Ishikawa (cell line): ENCODE measurements at regions not wholly inside any gene's neighbourhood (a gene's known extent, or its start where the extent isn't known, plus 50 kb on each side); places are given as distances from the start of the nearest gene placed in this dataset.

Source experiments
- CEBPB ChIP-seq: IDR thresholded peaks from 2 replicates; pipeline ENCODE4 v1.6.1; 2012
- EP300 ChIP-seq: IDR thresholded peaks from 2 replicates; pipeline ENCODE4 v1.6.1; 2012; ENCODE audit warnings: borderline replicate concordance
- NFIC ChIP-seq: IDR thresholded peaks from 2 replicates; pipeline ENCODE4 v1.6.1; 2012
- RAD21 ChIP-seq: IDR thresholded peaks from 2 replicates; pipeline ENCODE4 v1.6.1; 2012; ENCODE audit warnings: low read depth
- TAF1 ChIP-seq: IDR thresholded peaks from 2 replicates; pipeline ENCODE4 v1.6.1; 2012; ENCODE audit warnings: low read depth, mild to moderate bottlenecking
- TCF12 ChIP-seq: IDR thresholded peaks from 2 replicates; pipeline ENCODE4 v1.6.1; 2012; ENCODE audit warnings: low read depth
- TEAD4 ChIP-seq: IDR thresholded peaks from 2 replicates; pipeline ENCODE4 v1.6.1; 2012
- YY1 ChIP-seq: IDR thresholded peaks from 2 replicates; pipeline ENCODE4 v1.6.1; 2012; ENCODE audit warnings: low read depth
- ZBTB7A ChIP-seq: IDR thresholded peaks from 2 replicates; pipeline ENCODE4 v1.6.1; 2012; ENCODE audit warnings: low read depth
- TF ChIP-seq, protein P1 (sequence below): IDR thresholded peaks from 2 replicates; pipeline ENCODE4 v1.6.1; 2012; ENCODE audit warnings: low read depth, mild to moderate bottlenecking

DNA sequence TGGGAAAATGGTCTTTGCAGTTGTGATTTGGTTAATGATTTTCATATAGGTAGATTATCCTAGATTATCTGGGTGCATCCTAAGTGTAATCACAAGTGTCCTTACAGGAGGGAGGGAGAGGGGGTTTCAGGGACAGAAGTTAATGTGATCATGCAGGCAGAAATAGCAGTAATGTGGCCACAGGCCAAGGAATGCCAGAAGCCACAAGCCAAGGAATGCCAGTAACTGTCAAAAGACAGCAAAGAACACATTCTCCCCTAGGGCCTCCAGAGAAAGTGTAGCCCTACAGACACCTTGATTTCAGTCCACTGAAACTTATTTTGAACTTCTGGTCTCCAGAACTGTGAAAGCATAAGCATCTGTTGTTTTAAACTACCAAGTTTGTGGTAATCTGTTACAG is 2074.5 kb downstream of the MAT2B start:
- TF ChIP-seq CEBPB = no peak
- no peak for TF ChIP-seq TAF1
- TF ChIP-seq, protein P1, sequence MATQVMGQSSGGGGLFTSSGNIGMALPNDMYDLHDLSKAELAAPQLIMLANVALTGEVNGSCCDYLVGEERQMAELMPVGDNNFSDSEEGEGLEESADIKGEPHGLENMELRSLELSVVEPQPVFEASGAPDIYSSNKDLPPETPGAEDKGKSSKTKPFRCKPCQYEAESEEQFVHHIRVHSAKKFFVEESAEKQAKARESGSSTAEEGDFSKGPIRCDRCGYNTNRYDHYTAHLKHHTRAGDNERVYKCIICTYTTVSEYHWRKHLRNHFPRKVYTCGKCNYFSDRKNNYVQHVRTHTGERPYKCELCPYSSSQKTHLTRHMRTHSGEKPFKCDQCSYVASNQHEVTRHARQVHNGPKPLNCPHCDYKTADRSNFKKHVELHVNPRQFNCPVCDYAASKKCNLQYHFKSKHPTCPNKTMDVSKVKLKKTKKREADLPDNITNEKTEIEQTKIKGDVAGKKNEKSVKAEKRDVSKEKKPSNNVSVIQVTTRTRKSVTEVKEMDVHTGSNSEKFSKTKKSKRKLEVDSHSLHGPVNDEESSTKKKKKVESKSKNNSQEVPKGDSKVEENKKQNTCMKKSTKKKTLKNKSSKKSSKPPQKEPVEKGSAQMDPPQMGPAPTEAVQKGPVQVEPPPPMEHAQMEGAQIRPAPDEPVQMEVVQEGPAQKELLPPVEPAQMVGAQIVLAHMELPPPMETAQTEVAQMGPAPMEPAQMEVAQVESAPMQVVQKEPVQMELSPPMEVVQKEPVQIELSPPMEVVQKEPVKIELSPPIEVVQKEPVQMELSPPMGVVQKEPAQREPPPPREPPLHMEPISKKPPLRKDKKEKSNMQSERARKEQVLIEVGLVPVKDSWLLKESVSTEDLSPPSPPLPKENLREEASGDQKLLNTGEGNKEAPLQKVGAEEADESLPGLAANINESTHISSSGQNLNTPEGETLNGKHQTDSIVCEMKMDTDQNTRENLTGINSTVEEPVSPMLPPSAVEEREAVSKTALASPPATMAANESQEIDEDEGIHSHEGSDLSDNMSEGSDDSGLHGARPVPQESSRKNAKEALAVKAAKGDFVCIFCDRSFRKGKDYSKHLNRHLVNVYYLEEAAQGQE = no peak
- no peak for TF ChIP-seq TEAD4
- TF ChIP-seq TCF12 = no peak
- TF ChIP-seq RAD21 = no peak
- no peak for TF ChIP-seq YY1
- TF ChIP-seq ZBTB7A = no peak
- no peak for TF ChIP-seq EP300
- no peak for TF ChIP-seq NFIC
